GM04503 (cell line): ENCODE measurements at regions not wholly inside any gene's neighbourhood (a gene's known extent, or its start where the extent isn't known, plus 50 kb on each side); places are given as distances from the start of the nearest gene placed in this dataset.

Experiments used
- DNase-seq: peaks from one replicate; pipeline ENCODE4 v3.0.0-alpha.2; 2012; ENCODE audit warnings: low read depth

GRCh38 chr5:68452286-68452685, 236.7 kb downstream of the PIK3R1 start:
- DNase-seq = no peak

- DNase-seq = no peak
Measured at GRCh38 chr5:68454172-68454571, 238.6 kb downstream of the PIK3R1 start.

- DNase-seq = no peak
Measured at GRCh38 chr5:68454766-68455165, 239.2 kb downstream of the PIK3R1 start.

- DNase-seq = no peak
Measured at GRCh38 chr5:68455216-68455615, 239.7 kb downstream of the PIK3R1 start.

GRCh38 chr5:68456756-68457217, 241.2 kb downstream of the PIK3R1 start:
- peak; percentile 21 for DNase-seq

- no peak for DNase-seq
Measured at GRCh38 chr5:68457285-68457684, 241.7 kb downstream of the PIK3R1 start.

- no peak for DNase-seq
Measured at GRCh38 chr5:68458416-68459021, 243.0 kb downstream of the PIK3R1 start.

- DNase-seq = no peak
Measured at GRCh38 chr5:68459093-68459809, 243.7 kb downstream of the PIK3R1 start.

- DNase-seq = no peak
Measured at GRCh38 chr5:68459810-68460139, 244.2 kb downstream of the PIK3R1 start.

- no peak for DNase-seq
Measured at GRCh38 chr5:68460147-68460798, 244.7 kb downstream of the PIK3R1 start.

GRCh38 chr5:68463606-68464005, 248.1 kb downstream of the PIK3R1 start:
- DNase-seq = no peak

- DNase-seq = no peak
Measured at GRCh38 chr5:68464424-68464823, 248.9 kb downstream of the PIK3R1 start.

GRCh38 chr5:68465133-68465532, 249.6 kb downstream of the PIK3R1 start:
- DNase-seq = no peak

GRCh38 chr5:68465934-68466551, 250.5 kb downstream of the PIK3R1 start:
- no peak for DNase-seq

GRCh38 chr5:68467208-68467607, 251.7 kb downstream of the PIK3R1 start:
- no peak for DNase-seq

- no peak for DNase-seq
Measured at GRCh38 chr5:68467794-68468193, 252.2 kb downstream of the PIK3R1 start.

- no peak for DNase-seq
Measured at GRCh38 chr5:68468322-68468721, 252.8 kb downstream of the PIK3R1 start.

GRCh38 chr5:68475476-68475983, 260.0 kb downstream of the PIK3R1 start:
- no peak for DNase-seq

GRCh38 chr5:68476854-68477253, 261.3 kb downstream of the PIK3R1 start:
- DNase-seq = no peak

GRCh38 chr5:68478301-68479095, 262.9 kb downstream of the PIK3R1 start:
- peak; percentile 77 for DNase-seq

GRCh38 chr5:68479524-68479923, 264.0 kb downstream of the PIK3R1 start:
- DNase-seq = no peak
